Endodermal cell (in vitro differentiated cells): ENCODE measurements at regions not wholly inside any gene's neighbourhood (a gene's known extent, or its start where the extent isn't known, plus 50 kb on each side); places are given as distances from the start of the nearest gene placed in this dataset.

ENCODE experiments used
- DNase-seq: peaks from one replicate; pipeline ENCODE4 v3.0.0-alpha.2; 2017
- H3K27ac ChIP-seq: 2 replicates; pipeline ENCODE4 v1.5.1; 2013; ENCODE audit warnings: mild to moderate bottlenecking, low read depth, low read length, moderate library complexity
- H3K27me3 ChIP-seq: 2 replicates; pipeline ENCODE4 v1.6.1; 2013; ENCODE audit warnings: mild to moderate bottlenecking, low read length, moderate library complexity; ENCODE audit not compliant: insufficient read depth, control insufficient read depth, poor library complexity, severe bottlenecking
- H3K36me3 ChIP-seq: 2 replicates; pipeline ENCODE4 v1.7.0; 2013; ENCODE audit warnings: mild to moderate bottlenecking, low read length, moderate library complexity; ENCODE audit not compliant: control insufficient read depth, insufficient read depth
- H3K4me1 ChIP-seq: one replicate; pipeline ENCODE4 v1.7.0; 2013; ENCODE audit warnings: low read length; ENCODE audit not compliant: control insufficient read depth, insufficient read depth
- H3K4me3 ChIP-seq: 2 replicates; pipeline ENCODE4 v1.5.1; 2013; ENCODE audit warnings: mild to moderate bottlenecking, low read length, moderate library complexity
- H3K9ac ChIP-seq: 2 replicates; pipeline ENCODE4 v1.6.1; 2013; ENCODE audit warnings: mild to moderate bottlenecking, low read length, moderate library complexity; ENCODE audit not compliant: poor library complexity, severe bottlenecking; ENCODE audit errors: extremely low read depth
- H3K9me3 ChIP-seq: 2 replicates; pipeline ENCODE4 v1.6.1; 2013; ENCODE audit warnings: mild to moderate bottlenecking, low read length, moderate library complexity; ENCODE audit not compliant: control insufficient read depth
- H3K27ac Mint-ChIP-seq: 2 replicates; pipeline ENCODE4 v1.8.0; 2020; ENCODE audit warnings: mixed read lengths
- H3K27me3 Mint-ChIP-seq: 2 replicates; pipeline ENCODE4 v1.8.0; 2021; ENCODE audit warnings: mild to moderate bottlenecking, mixed read lengths; ENCODE audit not compliant: insufficient read depth
- H3K36me3 Mint-ChIP-seq: 2 replicates; pipeline ENCODE4 v1.8.0; 2020; ENCODE audit warnings: low read depth, mixed read lengths
- H3K4me1 Mint-ChIP-seq: 2 replicates; pipeline ENCODE4 v1.8.0; 2020; ENCODE audit warnings: mixed read lengths
- H3K4me3 Mint-ChIP-seq: 2 replicates; pipeline ENCODE4 v1.8.0; 2020; ENCODE audit warnings: mild to moderate bottlenecking, moderate library complexity, mixed read lengths
- H3K9me3 Mint-ChIP-seq: 2 replicates; pipeline ENCODE4 v1.8.0; 2020; ENCODE audit warnings: mild to moderate bottlenecking, mixed read lengths
- WGBS, 2 experiments: methylation state at CpG; one replicate each; pipeline versions ENCODE4 v1.1.5 to v1.1.7; 2013; ENCODE audit warnings: missing lambda C conversion rate in 2 of 2, mixed read lengths in 1 of 2; ENCODE audit not compliant: insufficient coverage in 1 of 2, insufficient read length in 1 of 2; 5-methylcytosine and 5-hydroxymethylcytosine counted together
- TF ChIP-seq, protein P1 (sequence below): fragments of 200-600 bp; sonication (generic); conservative IDR thresholded peaks from 2 replicates; pipeline ENCODE4 v1.5.0; 2021; ENCODE audit warnings: antibody characterized with exemption, mild to moderate bottlenecking

DNA sequence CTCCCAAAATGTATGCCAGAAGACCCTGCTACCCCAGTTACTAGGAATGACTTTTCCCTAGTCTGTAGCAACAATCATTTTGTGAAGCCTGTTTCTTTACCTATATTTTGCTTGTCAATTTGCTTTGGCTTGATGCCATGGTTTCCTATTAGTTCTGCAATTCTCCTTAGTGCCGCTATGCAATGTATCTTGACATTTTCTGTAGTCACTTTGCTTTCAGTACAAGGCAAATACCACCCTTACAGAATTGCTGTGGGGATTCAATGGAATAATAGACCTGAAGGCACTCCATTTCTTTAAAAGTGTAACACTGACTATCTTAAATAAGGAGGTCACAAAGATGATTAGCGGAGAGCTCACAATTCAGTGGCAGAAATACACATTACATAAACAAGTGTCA is 291.1 kb downstream of the NR2F1-AS1 start:
- Histone ChIP-seq H3K4me3 (no peak overlapping the region), H3K36me3 (no peaks in the 10 kb centered on the region), H3K27ac (no peak overlapping the region), H3K9ac (no peak overlapping the region), H3K9me3 (peaks cover 21% of the 10 kb centered on the region), H3K27me3 (no peaks in the 10 kb centered on the region), H3K4me1 (no peaks in the 10 kb centered on the region)
- 96 to 100% methylated on average over 1 to 2 of the region's 2 CpGs for WGBS, 2 experiments
- no peak overlapping the region for H3K27ac Mint-ChIP-seq
- H3K9me3 Mint-ChIP-seq: peaks cover 23% of the 10 kb centered on the region
- peaks cover 2% of the 10 kb centered on the region for H3K36me3 Mint-ChIP-seq
- DNase-seq: no peak
- no peak overlapping the region for H3K4me3 Mint-ChIP-seq
- H3K4me1 Mint-ChIP-seq: peaks cover 2% of the 10 kb centered on the region
- H3K27me3 Mint-ChIP-seq: no peaks in the 10 kb centered on the region
- TF ChIP-seq, protein P1, sequence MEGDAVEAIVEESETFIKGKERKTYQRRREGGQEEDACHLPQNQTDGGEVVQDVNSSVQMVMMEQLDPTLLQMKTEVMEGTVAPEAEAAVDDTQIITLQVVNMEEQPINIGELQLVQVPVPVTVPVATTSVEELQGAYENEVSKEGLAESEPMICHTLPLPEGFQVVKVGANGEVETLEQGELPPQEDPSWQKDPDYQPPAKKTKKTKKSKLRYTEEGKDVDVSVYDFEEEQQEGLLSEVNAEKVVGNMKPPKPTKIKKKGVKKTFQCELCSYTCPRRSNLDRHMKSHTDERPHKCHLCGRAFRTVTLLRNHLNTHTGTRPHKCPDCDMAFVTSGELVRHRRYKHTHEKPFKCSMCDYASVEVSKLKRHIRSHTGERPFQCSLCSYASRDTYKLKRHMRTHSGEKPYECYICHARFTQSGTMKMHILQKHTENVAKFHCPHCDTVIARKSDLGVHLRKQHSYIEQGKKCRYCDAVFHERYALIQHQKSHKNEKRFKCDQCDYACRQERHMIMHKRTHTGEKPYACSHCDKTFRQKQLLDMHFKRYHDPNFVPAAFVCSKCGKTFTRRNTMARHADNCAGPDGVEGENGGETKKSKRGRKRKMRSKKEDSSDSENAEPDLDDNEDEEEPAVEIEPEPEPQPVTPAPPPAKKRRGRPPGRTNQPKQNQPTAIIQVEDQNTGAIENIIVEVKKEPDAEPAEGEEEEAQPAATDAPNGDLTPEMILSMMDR: no peak

DNA sequence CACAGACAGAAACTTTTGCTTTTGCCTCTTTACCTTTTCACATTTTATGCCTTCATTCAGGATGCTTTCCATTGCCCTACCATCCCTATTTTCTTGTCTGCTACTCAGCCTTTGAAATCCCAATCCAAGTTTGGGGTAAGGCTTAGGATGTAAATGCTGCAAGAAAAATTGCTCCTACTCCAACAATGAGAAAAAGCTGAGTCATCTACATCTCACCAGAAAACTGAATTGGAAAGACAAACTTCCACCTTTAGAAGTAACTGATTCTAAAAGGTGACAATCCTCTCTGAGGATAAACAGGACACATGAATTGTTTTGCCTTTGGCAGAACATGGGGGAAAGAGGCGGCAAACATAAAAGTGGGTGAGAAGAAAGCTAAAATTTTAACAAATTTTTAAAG is 295.6 kb downstream of the NR2F1-AS1 start:
- H3K36me3 ChIP-seq: no peaks in the 10 kb centered on the region
- Mint-ChIP-seq H3K36me3 (peaks cover 2% of the 10 kb centered on the region), H3K27me3 (no peaks in the 10 kb centered on the region), H3K4me1 (peaks cover 13% of the 10 kb centered on the region), H3K9me3 (peaks cover 23% of the 10 kb centered on the region), H3K27ac (no peak overlapping the region), H3K4me3 (no peak overlapping the region)
- no peak overlapping the region for H3K9ac ChIP-seq
- DNase-seq: no peak
- WGBS, 2 experiments: 95% methylated on average over 1 of the region's 1 CpG; no CpG with 5 or more reads in 1 of the 2 experiments
- no peak overlapping the region for H3K4me3 ChIP-seq
- H3K27me3 ChIP-seq: no peaks in the 10 kb centered on the region
- H3K9me3 ChIP-seq: peaks cover 21% of the 10 kb centered on the region
- H3K27ac ChIP-seq: no peak overlapping the region
- TF ChIP-seq, protein P1: no peak
- H3K4me1 ChIP-seq: peaks cover 6% of the 10 kb centered on the region

DNA sequence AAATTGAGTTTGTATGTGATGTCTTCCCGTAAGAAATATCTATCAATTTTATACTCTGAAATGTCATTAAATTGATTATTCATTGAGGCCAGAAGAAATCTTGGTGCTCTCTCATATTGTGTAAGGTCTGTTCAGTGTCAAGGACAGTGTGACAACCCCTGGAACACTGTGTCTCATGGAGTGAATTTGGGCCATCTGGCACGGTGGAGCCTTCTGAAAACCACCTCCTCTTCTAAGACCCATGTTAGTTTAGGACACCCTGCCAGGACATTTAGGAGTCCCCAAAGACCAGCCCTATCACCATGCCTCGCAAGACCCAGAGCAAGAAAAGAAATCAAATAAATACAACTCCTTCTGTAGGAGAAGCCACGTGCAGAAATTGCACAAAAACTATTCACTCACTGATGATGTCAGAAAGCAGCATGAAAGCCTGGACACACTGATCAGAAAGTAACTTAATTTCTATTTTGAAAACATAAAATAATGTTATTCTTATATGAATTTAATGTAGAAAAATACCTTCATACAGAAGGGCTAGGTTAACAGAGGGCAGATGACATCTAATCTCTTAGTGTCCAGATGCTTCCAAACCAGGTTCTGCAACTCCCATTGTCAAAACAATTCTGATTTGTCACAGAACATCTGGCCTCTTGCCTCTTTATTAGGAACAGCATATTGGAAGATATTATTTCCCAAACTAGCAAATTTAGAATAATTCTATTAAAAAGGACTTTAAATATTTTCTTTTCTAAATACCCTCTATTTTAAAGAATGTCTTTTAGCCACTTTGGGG is 298.8 kb downstream of the NR2F1-AS1 start:
- 92 to 100% methylated on average over 3 to 4 of the region's 4 CpGs for WGBS, 2 experiments
- Mint-ChIP-seq H3K27ac (no peak overlapping the region), H3K36me3 (peaks cover 2% of the 10 kb centered on the region), H3K9me3 (peaks cover 15% of the 10 kb centered on the region), H3K4me1 (peaks cover 20% of the 10 kb centered on the region), H3K27me3 (no peaks in the 10 kb centered on the region), H3K4me3 (no peak overlapping the region)
- DNase-seq: no peak
- H3K4me3 ChIP-seq: no peak overlapping the region
- peaks cover 6% of the 10 kb centered on the region for H3K4me1 ChIP-seq
- no peak overlapping the region for H3K9ac ChIP-seq
- TF ChIP-seq, protein P1: no peak
- peaks cover 15% of the 10 kb centered on the region for H3K9me3 ChIP-seq
- H3K27me3 ChIP-seq: no peaks in the 10 kb centered on the region
- no peak overlapping the region for H3K27ac ChIP-seq
- H3K36me3 ChIP-seq: no peaks in the 10 kb centered on the region
